ENCODE measurements at regions not wholly inside any gene's neighbourhood (a gene's known extent, or its start where the extent isn't known, plus 50 kb on each side); places are given as distances from the start of the nearest gene placed in this dataset.

DNA sequence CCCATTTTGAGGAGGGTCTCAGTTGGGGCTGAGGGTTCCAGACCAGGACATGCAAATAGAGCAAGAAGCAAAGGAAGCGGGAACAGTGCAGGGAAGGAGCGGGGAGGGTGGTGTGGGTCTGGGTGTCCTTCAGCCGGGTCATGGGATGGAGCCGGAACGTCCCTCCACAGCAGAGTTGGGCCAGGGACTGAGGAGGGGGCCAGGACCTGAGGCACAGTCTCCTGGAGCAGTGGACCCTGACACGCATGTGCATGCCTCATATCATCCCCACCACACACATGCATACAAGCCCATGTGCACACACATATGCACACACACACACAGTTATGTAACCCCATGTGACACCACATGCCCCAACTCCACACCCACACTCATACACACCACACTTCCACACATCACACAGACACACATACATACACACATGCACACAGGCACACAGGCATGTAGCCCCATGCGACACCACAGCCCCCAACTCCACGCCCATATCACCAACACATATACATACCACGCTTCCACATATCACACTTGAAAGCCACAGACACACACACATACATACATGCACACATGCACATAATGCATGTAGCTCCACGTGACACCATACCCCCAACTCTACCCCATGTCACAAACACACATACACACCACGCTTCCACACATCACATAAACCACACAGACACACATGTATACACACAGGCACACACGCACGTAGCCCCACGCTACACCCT lies 1026.6 kb downstream of the BRD1 start:
- DNase-seq (ENCODE audit: low read depth) = no peak
- H3K4me3 ChIP-seq (ENCODE audit: low read length) = no peak overlapping the region
- TF ChIP-seq, protein P1, sequence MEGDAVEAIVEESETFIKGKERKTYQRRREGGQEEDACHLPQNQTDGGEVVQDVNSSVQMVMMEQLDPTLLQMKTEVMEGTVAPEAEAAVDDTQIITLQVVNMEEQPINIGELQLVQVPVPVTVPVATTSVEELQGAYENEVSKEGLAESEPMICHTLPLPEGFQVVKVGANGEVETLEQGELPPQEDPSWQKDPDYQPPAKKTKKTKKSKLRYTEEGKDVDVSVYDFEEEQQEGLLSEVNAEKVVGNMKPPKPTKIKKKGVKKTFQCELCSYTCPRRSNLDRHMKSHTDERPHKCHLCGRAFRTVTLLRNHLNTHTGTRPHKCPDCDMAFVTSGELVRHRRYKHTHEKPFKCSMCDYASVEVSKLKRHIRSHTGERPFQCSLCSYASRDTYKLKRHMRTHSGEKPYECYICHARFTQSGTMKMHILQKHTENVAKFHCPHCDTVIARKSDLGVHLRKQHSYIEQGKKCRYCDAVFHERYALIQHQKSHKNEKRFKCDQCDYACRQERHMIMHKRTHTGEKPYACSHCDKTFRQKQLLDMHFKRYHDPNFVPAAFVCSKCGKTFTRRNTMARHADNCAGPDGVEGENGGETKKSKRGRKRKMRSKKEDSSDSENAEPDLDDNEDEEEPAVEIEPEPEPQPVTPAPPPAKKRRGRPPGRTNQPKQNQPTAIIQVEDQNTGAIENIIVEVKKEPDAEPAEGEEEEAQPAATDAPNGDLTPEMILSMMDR (IDR thresholded peaks at IDR 0.05; ENCODE audit: insufficient read depth, low read depth, low read length, missing control alignments) = no peak

DNA sequence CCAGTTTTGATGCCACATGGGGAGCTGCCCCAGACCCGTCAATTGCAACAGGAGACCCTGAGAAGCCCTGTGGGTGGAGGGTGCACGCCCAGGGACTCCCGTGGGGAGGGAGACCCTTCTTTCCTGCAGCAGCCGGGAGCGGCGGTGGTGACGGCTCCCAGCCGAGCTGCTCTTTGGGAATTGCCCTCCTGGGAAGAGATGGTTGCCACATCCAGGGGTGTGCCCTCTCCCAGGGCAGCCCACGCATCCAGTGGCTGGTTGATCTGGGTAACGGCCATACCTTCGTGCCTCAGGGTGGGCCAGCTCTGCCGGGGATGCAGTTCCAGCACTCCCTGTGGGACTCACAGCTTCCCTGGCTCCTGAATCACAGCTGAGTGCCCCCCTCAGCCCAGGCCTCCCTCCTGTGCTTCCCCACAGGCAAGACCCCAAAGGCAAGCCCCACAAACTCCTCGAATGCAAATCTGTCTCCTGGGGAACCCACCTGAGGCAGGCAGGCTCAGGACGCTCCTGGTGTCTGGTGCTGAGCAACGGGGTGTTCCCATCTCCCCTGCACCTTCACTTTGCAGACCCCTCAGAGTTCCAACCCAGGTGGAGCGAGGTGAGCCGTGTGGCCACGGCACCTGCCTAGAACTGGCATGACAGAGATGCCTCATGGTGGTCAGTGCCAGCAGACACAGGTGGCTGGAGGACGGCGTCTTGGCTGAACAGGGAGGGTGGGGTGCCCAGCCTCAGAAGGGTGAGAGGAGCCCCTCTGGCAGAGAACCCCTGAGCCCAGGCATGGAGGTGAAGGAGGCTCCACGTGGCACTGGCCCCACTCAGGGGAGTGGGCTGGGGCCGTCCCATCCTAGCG lies 1027.4 kb downstream of the BRD1 start:
- no peak overlapping the region for H3K4me3 ChIP-seq (ENCODE audit: low read length)
- TF ChIP-seq, protein P1 (IDR thresholded peaks at IDR 0.05; ENCODE audit: insufficient read depth, low read depth, low read length, missing control alignments) = no peak

DNA sequence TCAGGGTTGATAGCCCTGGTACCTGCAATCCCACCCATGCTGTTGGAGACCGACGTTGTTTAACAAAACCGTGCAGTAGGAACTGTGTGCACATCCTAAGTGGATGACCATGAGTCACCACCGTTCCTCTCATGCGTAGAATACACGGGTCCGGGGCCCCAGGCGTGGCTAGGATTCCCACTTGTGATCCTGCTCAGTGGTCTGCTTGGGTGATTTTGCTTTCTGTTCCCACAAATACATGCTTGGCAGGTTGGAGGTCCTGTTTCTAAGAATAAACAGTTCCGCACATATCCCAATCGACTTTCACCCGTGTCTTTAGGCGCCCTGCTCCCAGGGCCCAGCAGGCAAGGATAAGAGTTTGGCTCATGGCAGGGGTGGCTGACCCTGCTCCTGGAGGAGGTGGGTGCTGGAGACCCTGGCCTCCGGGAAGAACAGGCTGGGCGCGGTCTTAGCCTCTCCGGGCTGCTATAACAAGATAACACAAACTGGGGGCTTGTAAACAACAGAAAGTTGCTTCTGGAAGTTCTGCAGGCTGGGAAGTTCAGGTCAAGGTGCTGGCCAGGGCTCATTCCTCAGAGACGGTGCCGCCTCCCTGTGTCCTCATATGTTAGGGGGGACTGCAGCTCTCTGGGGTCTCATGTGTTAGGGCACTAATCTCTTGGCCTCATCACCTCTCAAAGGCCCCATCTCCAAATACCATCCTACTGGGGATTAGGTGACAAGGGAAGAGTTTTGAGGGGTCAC lies 1028.3 kb downstream of the BRD1 start:
- TF ChIP-seq, protein P1 (IDR thresholded peaks at IDR 0.05; ENCODE audit: insufficient read depth, low read depth, low read length, missing control alignments) = no peak
- DNase-seq (ENCODE audit: low read depth) = no peak
- no peak overlapping the region for H3K4me3 ChIP-seq (ENCODE audit: low read length)

More for the DNA sequence above, 1027.4 kb downstream of the BRD1 start:
- no peak for DNase-seq (ENCODE audit: low read depth)

DNA sequence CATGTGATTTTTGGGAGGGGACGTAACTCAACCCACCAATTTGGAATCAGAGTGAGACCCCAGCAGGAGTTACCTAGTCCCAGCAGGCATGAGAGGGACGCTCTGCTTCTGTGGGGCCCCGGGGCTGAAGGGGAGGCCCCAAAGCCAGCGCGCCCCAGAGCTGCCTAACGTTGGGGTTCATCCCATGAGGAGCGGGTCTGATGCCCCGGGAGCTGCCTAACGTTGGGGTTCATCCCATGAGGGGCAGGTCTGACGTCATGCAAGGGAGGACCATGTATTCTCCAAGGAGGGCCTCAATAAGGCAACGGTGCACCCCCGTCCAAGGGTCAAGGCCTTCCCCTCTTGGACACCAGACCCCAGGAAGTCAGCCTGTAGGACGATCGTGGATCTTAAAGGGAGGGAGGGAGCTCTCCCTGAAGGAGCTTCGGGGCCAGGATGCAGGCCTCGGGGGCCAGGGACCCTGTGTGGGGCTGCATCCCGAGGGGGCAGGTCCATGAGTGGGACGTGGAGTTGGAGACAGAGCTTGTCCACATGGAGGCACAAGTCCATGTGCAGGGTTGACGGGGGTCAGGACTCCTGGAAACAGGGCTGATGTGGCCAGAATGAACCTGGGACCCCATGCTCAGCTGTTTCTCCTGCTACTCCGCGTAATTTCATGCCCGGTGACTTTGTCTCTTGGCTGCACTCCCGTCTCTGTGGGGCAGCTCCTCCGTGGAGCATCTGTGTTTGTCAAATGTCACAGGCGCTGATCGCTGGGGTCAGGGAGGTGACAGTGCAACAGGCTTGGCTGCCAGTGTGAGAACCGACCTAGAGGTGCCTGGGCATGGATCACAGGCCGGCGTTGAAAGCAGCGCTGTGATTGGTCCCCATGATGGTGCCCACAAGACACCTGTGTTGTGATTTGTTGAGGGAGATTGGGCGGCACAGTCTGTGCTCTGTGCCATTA lies 1029.1 kb downstream of the BRD1 start:
- TF ChIP-seq, protein P1 (IDR thresholded peaks at IDR 0.05; ENCODE audit: insufficient read depth, low read depth, low read length, missing control alignments) = no peak
- H3K4me3 ChIP-seq (ENCODE audit: low read length) = no peak overlapping the region
- no peak for DNase-seq (ENCODE audit: low read depth)

DNA sequence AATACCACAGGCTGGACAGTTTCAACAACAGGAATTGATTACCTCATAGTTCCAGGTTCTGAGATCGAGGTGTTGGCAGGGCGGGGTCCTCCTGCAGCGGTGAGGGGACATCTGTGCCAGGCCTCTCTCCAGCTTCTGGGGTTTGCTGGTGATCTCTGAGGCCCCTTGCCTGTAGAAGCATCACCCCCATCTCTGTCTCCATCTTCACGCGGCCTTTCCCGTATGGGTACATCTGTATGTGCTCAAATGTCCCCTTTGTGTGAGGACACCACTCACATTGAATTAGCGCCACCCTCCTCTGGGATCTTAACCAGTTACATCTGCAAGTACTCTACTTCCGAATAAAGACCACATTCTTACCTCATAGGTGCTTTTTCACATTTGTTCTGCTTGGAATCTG lies 1029.9 kb downstream of the BRD1 start:
- TF ChIP-seq, protein P1 (IDR thresholded peaks at IDR 0.05; ENCODE audit: insufficient read depth, low read depth, low read length, missing control alignments) = no peak
- DNase-seq (ENCODE audit: low read depth) = no peak
- no peak overlapping the region for H3K4me3 ChIP-seq (ENCODE audit: low read length)

Data from epithelial cell of esophagus (primary cell).